WTC11 (cell line): ENCODE measurements at regions not wholly inside any gene's neighbourhood (a gene's known extent, or its start where the extent isn't known, plus 50 kb on each side); places are given as distances from the start of the nearest gene placed in this dataset.

ENCODE experiments used
- ATAC-seq: fragments of 200-7000 bp; cut with Tn5 transposase; 2 replicates; pipeline ENCODE4 v1.10.0; 2021; ENCODE audit warnings: mild to moderate bottlenecking, moderate library complexity
- CTCF ChIA-PET: fragments of 300-600 bp; sonication (Branson Sonifier 250); formaldehyde crosslinking; loops from one replicate; lab custom pipeline; 2021; ENCODE audit warnings: antibody characterized with exemption; lab: Charles Lee
- POLR2A ChIA-PET: fragments of 350-600 bp; sonication (Branson Sonifier 250); formaldehyde crosslinking; loops from one replicate; lab custom pipeline; 2021; ENCODE audit warnings: antibody characterized with exemption; lab: Charles Lee
- DNase-seq: peaks from one replicate; pipeline ENCODE4 v3.0.0; 2021; ENCODE audit warnings: low spot score
- H3K27ac Mint-ChIP-seq: 2 replicates; pipeline ENCODE4 v1.8.0; 2021; ENCODE audit warnings: mixed read lengths
- H3K27me3 Mint-ChIP-seq: 2 replicates; pipeline ENCODE4 v1.8.0; 2021; ENCODE audit warnings: low read depth, mild to moderate bottlenecking, moderate library complexity, mixed read lengths
- H3K36me3 Mint-ChIP-seq: 2 replicates; pipeline ENCODE4 v1.8.0; 2021; ENCODE audit warnings: mixed read lengths
- H3K4me1 Mint-ChIP-seq: 2 replicates; pipeline ENCODE4 v1.8.0; 2022; ENCODE audit warnings: mixed read lengths
- H3K4me3 Mint-ChIP-seq: 2 replicates; pipeline ENCODE4 v1.8.0; 2021; ENCODE audit warnings: mild to moderate bottlenecking, moderate library complexity, mixed read lengths
- H3K9me3 Mint-ChIP-seq: 2 replicates; pipeline ENCODE4 v1.8.0; 2021; ENCODE audit warnings: mixed read lengths
- AFF4 ChIP-seq: sonication (generic); formaldehyde crosslinking; IDR thresholded peaks from 2 replicates; pipeline ENCODE4 v1.8.1; 2023; ENCODE audit warnings: mild to moderate bottlenecking, missing genetic modification reagents, borderline replicate concordance
- ATF1 ChIP-seq: sonication (generic); formaldehyde crosslinking; IDR thresholded peaks from 2 replicates; pipeline ENCODE4 v1.8.1; 2023; ENCODE audit warnings: mild to moderate bottlenecking, moderate library complexity, missing genetic modification reagents
- ATF3 ChIP-seq: sonication (generic); formaldehyde crosslinking; conservative IDR thresholded peaks from 2 replicates; pipeline ENCODE4 v1.8.1; 2022; ENCODE audit warnings: mild to moderate bottlenecking, missing genetic modification reagents
- CTCF ChIP-seq: fragments of 200-600 bp; IDR thresholded peaks from 2 replicates; pipeline ENCODE4 v1.8.0; 2022; ENCODE audit warnings: antibody characterized with exemption
- ERG ChIP-seq: fragments of 250-450 bp; sonication (Bioruptor Pico); IDR thresholded peaks from 2 replicates; pipeline ENCODE4 v1.8.0; 2021; ENCODE audit warnings: mild to moderate bottlenecking
- GABPB1 ChIP-seq: sonication (generic); formaldehyde crosslinking; IDR thresholded peaks from 2 replicates; pipeline ENCODE4 v1.8.1; 2023; ENCODE audit warnings: mild to moderate bottlenecking, missing genetic modification reagents
- GRHL2 ChIP-seq: fragments of 250-450 bp; sonication (Bioruptor Pico); IDR thresholded peaks from 2 replicates; pipeline ENCODE4 v1.8.0; 2022; ENCODE audit warnings: mild to moderate bottlenecking, moderate library complexity; ENCODE audit not compliant: insufficient replicate concordance, severe bottlenecking
- JAZF1 ChIP-seq: fragments of 250-450 bp; sonication (Bioruptor Pico); IDR thresholded peaks from 2 replicates; pipeline ENCODE4 v1.9.0; 2021; ENCODE audit warnings: moderate library complexity, mild to moderate bottlenecking, inconsistent platforms
- KAT7 ChIP-seq: sonication (generic); formaldehyde crosslinking; IDR thresholded peaks from 2 replicates; pipeline ENCODE4 v1.8.1; 2023; ENCODE audit warnings: missing genetic modification reagents, mild to moderate bottlenecking, borderline replicate concordance
- NR1H2 ChIP-seq: sonication (generic); formaldehyde crosslinking; IDR thresholded peaks from 2 replicates; pipeline ENCODE4 v1.9.0; 2021; ENCODE audit warnings: mild to moderate bottlenecking, moderate library complexity, missing genetic modification reagents
- OVOL2 ChIP-seq: fragments of 250-450 bp; sonication (Bioruptor Pico); IDR thresholded peaks from 2 replicates; pipeline ENCODE4 v1.9.0; 2021; ENCODE audit warnings: mild to moderate bottlenecking, borderline replicate concordance
- PRRX2 ChIP-seq: fragments of 250-450 bp; sonication (Bioruptor Pico); IDR thresholded peaks from 2 replicates; pipeline ENCODE4 v1.8.0; 2021; ENCODE audit warnings: mild to moderate bottlenecking
- SMAD3 ChIP-seq: sonication (generic); formaldehyde crosslinking; IDR thresholded peaks from 2 replicates; pipeline ENCODE4 v1.8.0; 2022; ENCODE audit warnings: missing genetic modification reagents, mild to moderate bottlenecking, borderline replicate concordance
- ZBTB43 ChIP-seq: sonication (generic); formaldehyde crosslinking; IDR thresholded peaks from 2 replicates; pipeline ENCODE4 v1.8.1; 2023; ENCODE audit warnings: mild to moderate bottlenecking, missing genetic modification reagents
- ZMAT4 ChIP-seq: fragments of 250-450 bp; sonication (Bioruptor Pico); IDR thresholded peaks from 2 replicates; pipeline ENCODE4 v1.9.0; 2021; ENCODE audit warnings: mild to moderate bottlenecking
- ZNF121 ChIP-seq: sonication (generic); formaldehyde crosslinking; IDR thresholded peaks from 2 replicates; pipeline ENCODE4 v1.8.0; 2023; ENCODE audit warnings: missing genetic modification reagents
- ZNF138 ChIP-seq: sonication (generic); formaldehyde crosslinking; conservative IDR thresholded peaks from 2 replicates; pipeline ENCODE4 v1.8.1; 2022; ENCODE audit warnings: mild to moderate bottlenecking, moderate library complexity, missing genetic modification reagents

- POLR2A ChIA-PET, result no interaction called here
- no peaks in the 10 kb centered on the region for H3K4me1 Mint-ChIP-seq
- CTCF ChIA-PET, result no interaction called here
- no peak for TF ChIP-seq OVOL2 (CRISPR knock-in tag)
- TF ChIP-seq ZNF138, result no peak
- no peak for TF ChIP-seq KAT7 (CRISPR knock-in tag)
- TF ChIP-seq ATF1, result no peak
- no peak for TF ChIP-seq PRRX2 (CRISPR knock-in tag)
- no peak for TF ChIP-seq ZMAT4
- TF ChIP-seq ERG (CRISPR knock-in tag), result no peak
- no peak for TF ChIP-seq AFF4 (CRISPR knock-in tag)
- TF ChIP-seq, all 79 proteins: peak for 0
- no peak for DNase-seq
- no peaks in the 10 kb centered on the region for H3K36me3 Mint-ChIP-seq
- no peak overlapping the region for H3K27ac Mint-ChIP-seq
- H3K4me3 Mint-ChIP-seq, result no peak overlapping the region
- no peak for ATAC-seq
- H3K27me3 Mint-ChIP-seq, result no peaks in the 10 kb centered on the region
- H3K9me3 Mint-ChIP-seq, result peaks cover 10% of the 10 kb centered on the region
Observed at GRCh38 chr4:67256388-67257043, 288.8 kb downstream of the CENPC start.

- Mint-ChIP-seq H3K27ac (no peak overlapping the region), H3K4me1 (no peaks in the 10 kb centered on the region), H3K4me3 (no peak overlapping the region), H3K27me3 (no peaks in the 10 kb centered on the region), H3K36me3 (no peaks in the 10 kb centered on the region), H3K9me3 (peaks cover 3% of the 10 kb centered on the region; the same call in 1 of the 2 replicates)
- ATAC-seq (no peak), DNase-seq (no peak)
- CTCF ChIA-PET, result no interaction called here
- POLR2A ChIA-PET, result no interaction called here
- TF ChIP-seq ZNF121 (no peak), GRHL2 (CRISPR knock-in tag) (no peak), SMAD3 (no peak), JAZF1 (CRISPR knock-in tag) (no peak), ZBTB43 (CRISPR knock-in tag) (no peak), GABPB1 (no peak), AFF4 (CRISPR knock-in tag) (no peak), ATF3 (no peak), CTCF (no peak), NR1H2 (CRISPR knock-in tag) (no peak)
Observed at GRCh38 chr4:67250131-67250896, 295.0 kb downstream of the CENPC start.
